H1 (cell line): ENCODE measurements at regions not wholly inside any gene's neighbourhood (a gene's known extent, or its start where the extent isn't known, plus 50 kb on each side); places are given as distances from the start of the nearest gene placed in this dataset.

ENCODE experiments used
- CTCF ChIA-PET: fragments of 300-600 bp; sonication (Branson Sonifier 250); formaldehyde crosslinking; loops from one replicate; lab custom pipeline; 2021; ENCODE audit not compliant: partially characterized antibody; lab: Charles Lee
- POLR2A ChIA-PET: fragments of 300-600 bp; sonication (Branson Sonifier 250); formaldehyde crosslinking; loops from one replicate; lab custom pipeline; 2021; ENCODE audit warnings: inconsistent platforms; ENCODE audit not compliant: partially characterized antibody; lab: Charles Lee
- DNase-seq, 2 experiments: peaks; one replicate each; pipeline versions ENCODE4 v3.0.0 to v3.0.0-alpha.2; 2010 to 2022; ENCODE audit warnings: low spot score in 2 of 2, low read depth in 1 of 2, mixed read lengths in 1 of 2
- FAIRE-seq: peaks from 2 replicates; lab custom pipeline; 2011; peaks lifted over from hg19 to GRCh38; lab: Jason Lieb, UNC
- H2AFZ ChIP-seq: 2 replicates; pipeline ENCODE4 v1.8.1; 2012; ENCODE audit warnings: low read length, inconsistent platforms
- H2AK5ac ChIP-seq: 2 replicates; pipeline ENCODE4 v1.6.1; 2013; ENCODE audit warnings: low read depth, low read length
- H2BK120ac ChIP-seq: replicated peaks from 2 replicates; pipeline ENCODE3; 2013; ENCODE audit warnings: low read depth, low read length, inconsistent platforms
- H2BK12ac ChIP-seq: 2 replicates; pipeline ENCODE4 v1.6.1; 2013; ENCODE audit warnings: low read depth, low read length
- H2BK15ac ChIP-seq: 2 replicates; pipeline ENCODE4 v1.6.1; 2013; ENCODE audit warnings: low read length
- H2BK20ac ChIP-seq: 2 replicates; pipeline ENCODE4 v1.6.1; 2013; ENCODE audit warnings: low read length
- H2BK5ac ChIP-seq: 2 replicates; pipeline ENCODE4 v1.6.1; 2013; ENCODE audit warnings: low read depth, low read length
- H3K14ac ChIP-seq: 2 replicates; pipeline ENCODE4 v1.6.1; 2013; ENCODE audit warnings: inconsistent platforms; ENCODE audit not compliant: insufficient read length
- H3K18ac ChIP-seq: 2 replicates; pipeline ENCODE4 v1.6.1; 2013; ENCODE audit warnings: low read length; ENCODE audit errors: extremely low read depth
- H3K23ac ChIP-seq: 2 replicates; pipeline ENCODE4 v1.6.1; 2013; ENCODE audit warnings: inconsistent platforms; ENCODE audit not compliant: insufficient read length
- H3K23me2 ChIP-seq: 2 replicates; pipeline ENCODE4 v1.6.1; 2013; ENCODE audit warnings: low read depth, low read length
- H3K27ac ChIP-seq: 2 replicates; pipeline ENCODE4 v1.6.1; 2011; ENCODE audit warnings: low read depth, low read length, inconsistent platforms
- H3K27me3 ChIP-seq, 4 experiments: replicated peaks in 1 of 4; 1 replicate in 1 of 4; 2 replicates in 3 of 4; pipeline versions ENCODE4 v1.6.1 to v1.8.1; 2011 to 2013; ENCODE audit warnings: low read length in 3 of 4, mild to moderate bottlenecking in 3 of 4, inconsistent platforms in 2 of 4, mixed read lengths in 2 of 4, moderate library complexity in 1 of 4; ENCODE audit not compliant: control insufficient read depth in 3 of 4, insufficient read depth in 3 of 4; ENCODE audit errors: extremely low read depth in 1 of 4
- H3K36me3 ChIP-seq, 4 experiments: 2 replicates each; pipeline versions ENCODE4 v1.6.1 to v1.8.1; 2011 to 2013; ENCODE audit warnings: mild to moderate bottlenecking in 4 of 4, low read length in 3 of 4, moderate library complexity in 2 of 4, control low read depth in 1 of 4, inconsistent platforms in 1 of 4; ENCODE audit not compliant: insufficient read depth in 4 of 4, control insufficient read depth in 2 of 4
- H3K4ac ChIP-seq: replicated peaks from 2 replicates; pipeline ENCODE3; 2013; ENCODE audit warnings: low read length, low read depth, mixed read lengths, inconsistent platforms; ENCODE audit not compliant: insufficient read length
- H3K4me1 ChIP-seq, 4 experiments: replicated peaks in 1 of 4; 1 replicate in 1 of 4; 2 replicates in 3 of 4; pipeline versions ENCODE4 v1.6.1 to v1.8.1; 2011 to 2013; ENCODE audit warnings: low read length in 3 of 4, inconsistent platforms in 2 of 4, mixed read lengths in 1 of 4; ENCODE audit not compliant: insufficient read depth in 4 of 4, control insufficient read depth in 3 of 4
- H3K4me2 ChIP-seq, 2 experiments: 2 replicates each; pipeline versions ENCODE4 v1.6.1 to v1.8.1; 2011 to 2013; ENCODE audit warnings: low read depth in 2 of 2, low read length in 2 of 2, control low read depth in 1 of 2, inconsistent platforms in 1 of 2, mild to moderate bottlenecking in 1 of 2; ENCODE audit not compliant: insufficient read depth in 1 of 2
- H3K4me3 ChIP-seq, 4 experiments: fragments of 200-600, 300-600 bp in 1 of 4; sonication (generic), shearing (Covaris generic), sonication (Bioruptor Twin) in 1 of 4; 2 replicates each; pipeline versions ENCODE4 v1.5.1 to v1.8.1; 2011 to 2016; ENCODE audit warnings: low read length in 4 of 4, low read depth in 3 of 4, control low read depth in 2 of 4, inconsistent platforms in 2 of 4, mild to moderate bottlenecking in 2 of 4, mixed read lengths in 1 of 4, moderate library complexity in 1 of 4; ENCODE audit not compliant: insufficient read depth in 2 of 4; ENCODE audit errors: extremely low read depth in 1 of 4
- H3K56ac ChIP-seq: replicated peaks from 2 replicates; pipeline ENCODE3; 2013; ENCODE audit warnings: low read depth, mild to moderate bottlenecking, mixed read lengths, low read length, inconsistent platforms; ENCODE audit not compliant: insufficient read length
- H3K79me1 ChIP-seq: 2 replicates; pipeline ENCODE4 v1.6.1; 2013; ENCODE audit warnings: low read depth, low read length, control low read depth
- H3K79me2 ChIP-seq, 2 experiments: 2 replicates each; pipeline versions ENCODE4 v1.6.1 to v1.8.1; 2012 to 2013; ENCODE audit warnings: low read length in 2 of 2, mild to moderate bottlenecking in 2 of 2, inconsistent platforms in 1 of 2; ENCODE audit not compliant: insufficient read depth in 2 of 2, control insufficient read depth in 1 of 2
- H3K9ac ChIP-seq, 4 experiments: replicated peaks in 1 of 4; 1 replicate in 1 of 4; 2 replicates in 3 of 4; pipeline versions ENCODE4 v1.6.1 to v1.8.1; 2011 to 2013; ENCODE audit warnings: low read depth in 3 of 4, low read length in 3 of 4, control low read depth in 2 of 4, mild to moderate bottlenecking in 2 of 4, moderate library complexity in 2 of 4, inconsistent platforms in 1 of 4; ENCODE audit errors: extremely low read depth in 1 of 4
- H3K9me3 ChIP-seq, 2 experiments: 2 replicates each; pipeline versions ENCODE4 v1.6.1 to v1.8.1; 2012 to 2013; ENCODE audit warnings: mild to moderate bottlenecking in 2 of 2, moderate library complexity in 2 of 2, control low read depth in 1 of 2, inconsistent platforms in 1 of 2, low read depth in 1 of 2, low read length in 1 of 2, mixed read lengths in 1 of 2; ENCODE audit not compliant: insufficient read depth in 2 of 2
- H4K20me1 ChIP-seq, 2 experiments: replicated peaks in 1 of 2; 2 replicates each; pipeline versions ENCODE3 to v1.8.1; 2011 to 2013; ENCODE audit warnings: inconsistent platforms in 2 of 2, low read length in 2 of 2, mild to moderate bottlenecking in 1 of 2; ENCODE audit not compliant: insufficient read depth in 2 of 2, control insufficient read depth in 1 of 2
- H4K5ac ChIP-seq: 2 replicates; pipeline ENCODE4 v1.6.1; 2013; ENCODE audit warnings: low read length, low read depth, mixed read lengths, inconsistent platforms; ENCODE audit not compliant: insufficient read length
- H4K8ac ChIP-seq: 2 replicates; pipeline ENCODE4 v1.8.0; 2013; ENCODE audit warnings: mild to moderate bottlenecking, moderate library complexity, low read length, inconsistent platforms; ENCODE audit not compliant: insufficient read depth; ENCODE audit errors: extremely low read depth
- H4K91ac ChIP-seq: replicated peaks from 2 replicates; pipeline ENCODE3; 2013; ENCODE audit warnings: low read length, mixed read lengths, inconsistent platforms; ENCODE audit not compliant: insufficient read length
- GTF2F1 ChIP-seq: IDR thresholded peaks from 2 replicates; pipeline ENCODE4 v1.6.1; 2012; ENCODE audit warnings: low read depth, low read length, improper control_type of control experiment, borderline replicate concordance
- SUZ12 ChIP-seq: fragments of 200-600 bp; sonication (generic); IDR thresholded peaks from 2 replicates; pipeline ENCODE4 v1.6.1; 2012; ENCODE audit warnings: mild to moderate bottlenecking, inconsistent platforms, low read length, moderate library complexity, mixed read lengths
- TF ChIP-seq, protein P1 (sequence below): IDR thresholded peaks from 2 replicates; pipeline ENCODE4 v1.6.1; 2012; ENCODE audit warnings: inconsistent platforms

GRCh38 chr6:126540161-126540560, 200.2 kb downstream of the CENPW start:
- Histone ChIP-seq H3K4me2 (no peak overlapping the region), H3K79me2 (no peaks in the 10 kb centered on the region), H3K79me1 (no peaks in the 10 kb centered on the region), H3K56ac (no peak overlapping the region), H2AK5ac (no peak overlapping the region), H2AFZ (no peak overlapping the region), H2BK12ac (no peak overlapping the region), H2BK20ac (no peak overlapping the region), H4K91ac (no peak overlapping the region), H3K14ac (no peak overlapping the region), H2BK120ac (no peak overlapping the region), H3K4ac (no peak overlapping the region), H3K18ac (no peak overlapping the region), H3K9ac (no peak overlapping the region), H4K5ac (no peak overlapping the region), H3K4me1 (no peaks in the 10 kb centered on the region), H4K8ac (no peak overlapping the region), H2BK15ac (no peak overlapping the region)
- ChIA-PET POLR2A (no interaction called here), CTCF (interaction anchor here (1.0 to 2.2 kb wide), 2 partner anchors 10 to 363 kb away, joined by 3 to 11 read pairs; no protein-coding TSS in a partner anchor)
- DNase-seq = no peak
- no peak for FAIRE-seq
- TF ChIP-seq GTF2F1 (no peak), SUZ12 (no peak)
- TF ChIP-seq, protein P1, sequence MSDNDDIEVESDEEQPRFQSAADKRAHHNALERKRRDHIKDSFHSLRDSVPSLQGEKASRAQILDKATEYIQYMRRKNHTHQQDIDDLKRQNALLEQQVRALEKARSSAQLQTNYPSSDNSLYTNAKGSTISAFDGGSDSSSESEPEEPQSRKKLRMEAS = no peak
- TF ChIP-seq, all 59 proteins: peak for 0
- no peak overlapping the region for H3K23ac ChIP-seq
- no peaks in the 10 kb centered on the region for H3K36me3 ChIP-seq
- H3K27ac ChIP-seq = no peak overlapping the region
- no peak overlapping the region for H2BK5ac ChIP-seq
- H3K23me2 ChIP-seq = no peaks in the 10 kb centered on the region; the same call in 1 of the 2 replicates
- peaks cover 0 to 1% (median 0%) of the 10 kb centered on the region in 4 experiments; a peak in 1 of 7 replicates for H3K27me3 ChIP-seq
- no peaks in the 10 kb centered on the region for H4K20me1 ChIP-seq
- no peak overlapping the region for H3K4me3 ChIP-seq
- H3K9me3 ChIP-seq = no peaks in the 10 kb centered on the region
